ENCODE measurements at regions not wholly inside any gene's neighbourhood (a gene's known extent, or its start where the extent isn't known, plus 50 kb on each side); places are given as distances from the start of the nearest gene placed in this dataset.

GRCh38 chrX:42857766-42858165, 79.8 kb upstream of the PPP1R2C start:
- TF ChIP-seq CTCF (IDR thresholded peaks at IDR 0.05; ENCODE audit: control insufficient read depth, extremely low read depth, insufficient read depth), result no peak
- H3K4me3 ChIP-seq (ENCODE audit: low read depth, low read length), result no peak overlapping the region
- no peak for DNase-seq (ENCODE audit: low read depth)

GRCh38 chrX:42869011-42869410, 91.0 kb upstream of the PPP1R2C start:
- DNase-seq (ENCODE audit: low read depth), result no peak
- TF ChIP-seq CTCF (IDR thresholded peaks at IDR 0.05; ENCODE audit: control insufficient read depth, extremely low read depth, insufficient read depth), result no peak
- H3K4me3 ChIP-seq (ENCODE audit: low read depth, low read length), result no peak overlapping the region

GRCh38 chrX:42869659-42870476, 91.9 kb upstream of the PPP1R2C start:
- no peak for DNase-seq (ENCODE audit: low read depth)
- no peak overlapping the region for H3K4me3 ChIP-seq (ENCODE audit: low read depth, low read length)
- TF ChIP-seq CTCF (IDR thresholded peaks at IDR 0.05; ENCODE audit: control insufficient read depth, extremely low read depth, insufficient read depth), result no peak

GRCh38 chrX:42886519-42886918, 108.6 kb upstream of the PPP1R2C start:
- no peak for TF ChIP-seq CTCF (IDR thresholded peaks at IDR 0.05; ENCODE audit: control insufficient read depth, extremely low read depth, insufficient read depth)
- no peak for DNase-seq (ENCODE audit: low read depth)
- H3K4me3 ChIP-seq (ENCODE audit: low read depth, low read length), result no peak overlapping the region

GRCh38 chrX:42900947-42901346, 123.0 kb upstream of the PPP1R2C start:
- no peak for DNase-seq (ENCODE audit: low read depth)
- no peak for TF ChIP-seq CTCF (IDR thresholded peaks at IDR 0.05; ENCODE audit: control insufficient read depth, extremely low read depth, insufficient read depth)
- no peak overlapping the region for H3K4me3 ChIP-seq (ENCODE audit: low read depth, low read length)

GRCh38 chrX:42902513-42902912, 124.5 kb upstream of the PPP1R2C start:
- TF ChIP-seq CTCF (IDR thresholded peaks at IDR 0.05; ENCODE audit: control insufficient read depth, extremely low read depth, insufficient read depth), result no peak
- no peak for DNase-seq (ENCODE audit: low read depth)
- no peak overlapping the region for H3K4me3 ChIP-seq (ENCODE audit: low read depth, low read length)

GRCh38 chrX:42920752-42921151, 142.8 kb upstream of the PPP1R2C start:
- DNase-seq (ENCODE audit: low read depth), result no peak
- no peak overlapping the region for H3K4me3 ChIP-seq (ENCODE audit: low read depth, low read length)
- no peak for TF ChIP-seq CTCF (IDR thresholded peaks at IDR 0.05; ENCODE audit: control insufficient read depth, extremely low read depth, insufficient read depth)
